Neural progenitor cell (in vitro differentiated cells): ENCODE measurements at regions not wholly inside any gene's neighbourhood (a gene's known extent, or its start where the extent isn't known, plus 50 kb on each side); places are given as distances from the start of the nearest gene placed in this dataset.

Experiments used
- EZH2 ChIP-seq: fragments of 200-600 bp; sonication (generic); IDR thresholded peaks from 2 replicates; pipeline ENCODE4 v1.6.1; 2017; ENCODE audit warnings: antibody characterized with exemption, mild to moderate bottlenecking, moderate library complexity
- EZH2phosphoT487 ChIP-seq: fragments of 200-600 bp; sonication (generic); IDR thresholded peaks from 2 replicates; pipeline ENCODE4 v1.6.1; 2017; ENCODE audit warnings: antibody characterized with exemption
- TF ChIP-seq, protein P1 (sequence below): fragments of 200-600 bp; sonication (generic); IDR thresholded peaks from 2 replicates; pipeline ENCODE4 v1.5.1; 2017; ENCODE audit warnings: antibody characterized with exemption, mild to moderate bottlenecking

GRCh38 chr10:33638374-33638773, 303.9 kb upstream of the NRP1 start:
- TF ChIP-seq, protein P1, sequence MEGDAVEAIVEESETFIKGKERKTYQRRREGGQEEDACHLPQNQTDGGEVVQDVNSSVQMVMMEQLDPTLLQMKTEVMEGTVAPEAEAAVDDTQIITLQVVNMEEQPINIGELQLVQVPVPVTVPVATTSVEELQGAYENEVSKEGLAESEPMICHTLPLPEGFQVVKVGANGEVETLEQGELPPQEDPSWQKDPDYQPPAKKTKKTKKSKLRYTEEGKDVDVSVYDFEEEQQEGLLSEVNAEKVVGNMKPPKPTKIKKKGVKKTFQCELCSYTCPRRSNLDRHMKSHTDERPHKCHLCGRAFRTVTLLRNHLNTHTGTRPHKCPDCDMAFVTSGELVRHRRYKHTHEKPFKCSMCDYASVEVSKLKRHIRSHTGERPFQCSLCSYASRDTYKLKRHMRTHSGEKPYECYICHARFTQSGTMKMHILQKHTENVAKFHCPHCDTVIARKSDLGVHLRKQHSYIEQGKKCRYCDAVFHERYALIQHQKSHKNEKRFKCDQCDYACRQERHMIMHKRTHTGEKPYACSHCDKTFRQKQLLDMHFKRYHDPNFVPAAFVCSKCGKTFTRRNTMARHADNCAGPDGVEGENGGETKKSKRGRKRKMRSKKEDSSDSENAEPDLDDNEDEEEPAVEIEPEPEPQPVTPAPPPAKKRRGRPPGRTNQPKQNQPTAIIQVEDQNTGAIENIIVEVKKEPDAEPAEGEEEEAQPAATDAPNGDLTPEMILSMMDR: no peak
- TF ChIP-seq EZH2: no peak
- TF ChIP-seq EZH2phosphoT487: no peak
